GM23338 (cell line): ENCODE measurements at regions not wholly inside any gene's neighbourhood (a gene's known extent, or its start where the extent isn't known, plus 50 kb on each side); places are given as distances from the start of the nearest gene placed in this dataset.

Source experiments
- ATAC-seq: fragments of 200-7000 bp; cut with Tn5 transposase; 3 replicates; pipeline ENCODE4 v1.9.1; 2020
- DNase-seq: peaks from one replicate; pipeline ENCODE4 v3.0.0-alpha.2; 2015; ENCODE audit warnings: low spot score
- H2AFZ ChIP-seq: fragments of 200-600 bp; sonication (generic); 2 replicates; pipeline ENCODE4 v1.8.0; 2016; ENCODE audit warnings: antibody characterized with exemption, mild to moderate bottlenecking, moderate library complexity
- H3F3A ChIP-seq: fragments of 200-600 bp; sonication (generic); replicated peaks from 2 replicates; pipeline ENCODE4 v1.8.0; 2017; ENCODE audit warnings: antibody characterized with exemption, mixed run types, low read depth
- H3K27ac ChIP-seq: fragments of 200-600 bp; sonication (generic); 2 replicates; pipeline ENCODE4 v1.6.1; 2016; ENCODE audit warnings: low read depth
- H3K27me3 ChIP-seq: fragments of 200-600 bp; sonication (generic); 2 replicates; pipeline ENCODE4 v1.8.0; 2016; ENCODE audit warnings: mild to moderate bottlenecking, mixed run types, moderate library complexity; ENCODE audit not compliant: insufficient read depth
- H3K36me3 ChIP-seq: fragments of 200-600 bp; sonication (generic); 2 replicates; pipeline ENCODE4 v1.8.0; 2016; ENCODE audit warnings: mild to moderate bottlenecking; ENCODE audit not compliant: insufficient read depth
- H3K4me1 ChIP-seq: fragments of 200-600 bp; sonication (generic); 2 replicates; pipeline ENCODE4 v1.8.0; 2016; ENCODE audit warnings: mild to moderate bottlenecking, moderate library complexity; ENCODE audit not compliant: insufficient read depth
- H3K4me2 ChIP-seq: fragments of 200-600 bp; sonication (generic); 2 replicates; pipeline ENCODE4 v1.7.1; 2017; ENCODE audit warnings: mixed run types
- H3K4me3 ChIP-seq: fragments of 200-600 bp; sonication (generic); 2 replicates; pipeline ENCODE4 v1.6.1; 2016; ENCODE audit warnings: mixed run types
- H3K79me2 ChIP-seq: fragments of 200-600 bp; sonication (generic); replicated peaks from 2 replicates; pipeline ENCODE4 v1.8.0; 2017; ENCODE audit warnings: mild to moderate bottlenecking; ENCODE audit not compliant: insufficient read depth
- H3K9me2 ChIP-seq: fragments of 200-600 bp; sonication (generic); 2 replicates; pipeline ENCODE4 v1.8.0; 2017; ENCODE audit not compliant: insufficient read depth
- H4K20me1 ChIP-seq: fragments of 200-600 bp; sonication (generic); replicated peaks from 2 replicates; pipeline ENCODE4 v1.8.0; 2017; ENCODE audit warnings: mild to moderate bottlenecking; ENCODE audit not compliant: insufficient read depth
- H3K27ac Mint-ChIP-seq: 2 replicates; pipeline ENCODE4 v1.8.0; 2020; ENCODE audit warnings: inconsistent platforms, mild to moderate bottlenecking, moderate library complexity, mixed read lengths
- H3K27me3 Mint-ChIP-seq: 3 replicates; pipeline ENCODE4 v1.8.0; 2022; ENCODE audit warnings: low read depth, mild to moderate bottlenecking, moderate library complexity, mixed read lengths, inconsistent platforms; ENCODE audit not compliant: insufficient read depth, poor library complexity
- H3K36me3 Mint-ChIP-seq: 3 replicates; pipeline ENCODE4 v1.8.0; 2021; ENCODE audit warnings: low read depth, mild to moderate bottlenecking, inconsistent platforms, moderate library complexity, mixed read lengths
- H3K4me1 Mint-ChIP-seq: 3 replicates; pipeline ENCODE4 v1.8.0; 2020; ENCODE audit warnings: mild to moderate bottlenecking, inconsistent platforms, mixed read lengths
- H3K4me3 Mint-ChIP-seq: 3 replicates; pipeline ENCODE4 v1.8.0; 2021; ENCODE audit warnings: moderate library complexity, mild to moderate bottlenecking, inconsistent platforms, mixed read lengths
- H3K9me3 Mint-ChIP-seq: 3 replicates; pipeline ENCODE4 v1.8.0; 2020; ENCODE audit warnings: moderate library complexity, mild to moderate bottlenecking, inconsistent platforms, mixed read lengths
- CREB1 ChIP-seq: fragments of 250-450 bp; sonication (Bioruptor Pico); IDR thresholded peaks from 2 replicates; pipeline ENCODE4 v1.5.0; 2020; ENCODE audit warnings: low read depth, mild to moderate bottlenecking, moderate library complexity
- CTCF ChIP-seq, 2 experiments: fragments of 200-600 bp in 1 of 2; sonication (generic) in 1 of 2; conservative IDR thresholded peaks; 2 replicates each; pipeline versions ENCODE4 v1.5.1 to v1.6.1; 2016 to 2017; ENCODE audit warnings: antibody characterized with exemption in 2 of 2, low read depth in 2 of 2, mild to moderate bottlenecking in 2 of 2, moderate library complexity in 1 of 2
- ETS1 ChIP-seq: IDR thresholded peaks from 2 replicates; pipeline ENCODE4 v1.6.1; 2016; ENCODE audit warnings: antibody characterized with exemption
- EZH2 ChIP-seq: fragments of 200-600 bp; sonication (generic); IDR thresholded peaks from one replicate; pipeline ENCODE4 v1.8.0; 2017; ENCODE audit warnings: antibody characterized with exemption, mild to moderate bottlenecking, low read depth; ENCODE audit not compliant: unreplicated experiment
- EZH2phosphoT487 ChIP-seq: fragments of 200-600 bp; sonication (generic); IDR thresholded peaks from one replicate; pipeline ENCODE4 v1.8.1; 2018; ENCODE audit warnings: antibody characterized with exemption; ENCODE audit not compliant: unreplicated experiment
- JUNB ChIP-seq: IDR thresholded peaks from one replicate; pipeline ENCODE4 v1.6.1; 2016; ENCODE audit warnings: antibody characterized with exemption; ENCODE audit not compliant: unreplicated experiment
- NANOG ChIP-seq: IDR thresholded peaks from 2 replicates; pipeline ENCODE4 v1.6.1; 2016; ENCODE audit warnings: antibody characterized with exemption, borderline replicate concordance
- POLR2AphosphoS5 ChIP-seq: IDR thresholded peaks from 2 replicates; pipeline ENCODE4 v1.6.1; 2016; ENCODE audit warnings: antibody characterized with exemption, low read depth
- REST ChIP-seq: IDR thresholded peaks from one replicate; pipeline ENCODE4 v1.6.1; 2018; ENCODE audit warnings: antibody characterized with exemption; ENCODE audit not compliant: unreplicated experiment
- STAT1 ChIP-seq: IDR thresholded peaks from one replicate; pipeline ENCODE4 v1.6.1; 2016; ENCODE audit warnings: antibody characterized with exemption; ENCODE audit not compliant: unreplicated experiment
- ZNF114 ChIP-seq: fragments of 250-450 bp; sonication (Bioruptor Pico); IDR thresholded peaks from 2 replicates; pipeline ENCODE4 v1.5.0; 2020; ENCODE audit warnings: mild to moderate bottlenecking, moderate library complexity
- ZNF331 ChIP-seq: fragments of 250-450 bp; sonication (Bioruptor Pico); IDR thresholded peaks from 2 replicates; pipeline ENCODE4 v1.5.0; 2020; ENCODE audit warnings: low read depth, mild to moderate bottlenecking, moderate library complexity
- ZNF462 ChIP-seq: fragments of 250-450 bp; sonication (Bioruptor Pico); IDR thresholded peaks from 2 replicates; pipeline ENCODE4 v1.5.0; 2020; ENCODE audit warnings: mild to moderate bottlenecking, moderate library complexity

GRCh38 chr1:58879464-58879863 lies 95.6 kb upstream of the JUN start:
- no peak overlapping the region for H2AFZ ChIP-seq
- no peak overlapping the region for H3K4me3 Mint-ChIP-seq
- ATAC-seq = no peak
- no peak for TF ChIP-seq EZH2phosphoT487
- TF ChIP-seq CTCF (conservative IDR thresholded peaks at IDR 0.05; ENCODE audit: low read depth in 2 of 2) = no peak
- no peak for TF ChIP-seq NANOG
- no peak for TF ChIP-seq ZNF331 (CRISPR knock-in tag)
- no peak for TF ChIP-seq POLR2AphosphoS5
- no peak for TF ChIP-seq REST
- no peak for TF ChIP-seq EZH2
- TF ChIP-seq ZNF462 (CRISPR knock-in tag) = no peak
- no peak for TF ChIP-seq ETS1
- no peak for TF ChIP-seq STAT1
- no peak for TF ChIP-seq CREB1 (CRISPR knock-in tag)
- TF ChIP-seq ZNF114 (CRISPR knock-in tag) = no peak
- no peak for TF ChIP-seq JUNB
- H3K4me2 ChIP-seq = no peak overlapping the region
- H3K36me3 Mint-ChIP-seq = no peaks in the 10 kb centered on the region
- no peaks in the 10 kb centered on the region for H3K79me2 ChIP-seq
- no peaks in the 10 kb centered on the region for H3K27me3 ChIP-seq
- H3K27ac ChIP-seq = no peak overlapping the region
- H3K27me3 Mint-ChIP-seq = no peaks in the 10 kb centered on the region
- no peaks in the 10 kb centered on the region for H3K9me3 Mint-ChIP-seq
- no peak overlapping the region for H3K27ac Mint-ChIP-seq
- H4K20me1 ChIP-seq = no peaks in the 10 kb centered on the region
- no peak for DNase-seq
- peaks cover 19% of the 10 kb centered on the region for H3K4me1 Mint-ChIP-seq
- H3K36me3 ChIP-seq = no peaks in the 10 kb centered on the region
- H3K9me2 ChIP-seq = peaks cover 15% of the 10 kb centered on the region
- H3K4me1 ChIP-seq = no peaks in the 10 kb centered on the region
- no peak overlapping the region for H3K4me3 ChIP-seq
- H3F3A ChIP-seq = no peaks in the 10 kb centered on the region
